ENCODE measurements at regions not wholly inside any gene's neighbourhood (a gene's known extent, or its start where the extent isn't known, plus 50 kb on each side); places are given as distances from the start of the nearest gene placed in this dataset.

DNA sequence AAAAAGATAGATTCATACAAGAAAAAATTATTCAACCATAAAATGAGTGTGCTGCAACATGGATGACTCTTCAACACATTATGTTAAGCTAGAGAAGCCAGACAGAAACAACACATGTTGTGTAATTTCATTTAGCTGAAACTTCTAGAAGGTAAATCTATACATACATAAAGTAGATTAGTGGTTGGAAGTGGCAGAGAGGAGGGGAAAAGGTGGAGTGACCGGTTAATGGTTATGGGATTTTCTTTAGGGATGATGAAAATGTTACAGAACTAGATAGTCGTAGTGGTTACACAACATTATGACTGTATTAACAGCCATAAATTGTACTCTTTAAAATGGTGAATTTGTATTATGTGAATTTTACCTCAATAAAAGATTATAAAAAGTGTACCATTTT lies 304.1 kb upstream of the SLC35B3 start:
- Histone ChIP-seq H3K4me1 (ENCODE audit: control insufficient read depth in 4 of 4, insufficient read depth in 4 of 4, low read length in 3 of 4) (peaks cover 0 to 2% (median 0%) of the 10 kb centered on the region in 4 donors), H3K27ac (ENCODE audit: low read depth in 1 of 2, low read length in 2 of 2) (no peak overlapping the region), H3K4me3 (ENCODE audit: low read depth in 1 of 3, low read length in 3 of 3) (no peak overlapping the region), H3K9me3 (ENCODE audit: control insufficient read depth in 4 of 4, low read length in 3 of 4) (no peaks in the 10 kb centered on the region), H3K36me3 (ENCODE audit: control insufficient read depth in 4 of 4, insufficient read depth in 3 of 4, low read depth in 1 of 4, low read length in 3 of 4) (no peaks in the 10 kb centered on the region), H3K9ac (ENCODE audit: low read depth in 1 of 2, low read length in 2 of 2) (no peak overlapping the region), H3K27me3 (ENCODE audit: control insufficient read depth in 4 of 4, insufficient read depth in 4 of 4, low read length in 3 of 4) (no peaks in the 10 kb centered on the region)
- 90% methylated on average over 2 of the region's 2 CpGs for WGBS
- TF ChIP-seq YY1 (IDR thresholded peaks at IDR 0.05) (no peak), TAF1 (conservative IDR thresholded peaks at IDR 0.05) (no peak), RAD21 (IDR thresholded peaks at IDR 0.05) (no peak), HNF4A (conservative IDR thresholded peaks at IDR 0.05) (no peak), RXRA (IDR thresholded peaks at IDR 0.05) (no peak), FOXA1 (IDR thresholded peaks at IDR 0.05) (no peak), JUND (IDR thresholded peaks at IDR 0.05) (no peak), FOXA2 (IDR thresholded peaks at IDR 0.05) (no peak), NR2F2 (IDR thresholded peaks at IDR 0.05) (no peak)
- TF ChIP-seq, protein P1, sequence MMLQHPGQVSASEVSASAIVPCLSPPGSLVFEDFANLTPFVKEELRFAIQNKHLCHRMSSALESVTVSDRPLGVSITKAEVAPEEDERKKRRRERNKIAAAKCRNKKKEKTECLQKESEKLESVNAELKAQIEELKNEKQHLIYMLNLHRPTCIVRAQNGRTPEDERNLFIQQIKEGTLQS (IDR thresholded peaks at IDR 0.05), result no peak
- TF ChIP-seq, protein P2, sequence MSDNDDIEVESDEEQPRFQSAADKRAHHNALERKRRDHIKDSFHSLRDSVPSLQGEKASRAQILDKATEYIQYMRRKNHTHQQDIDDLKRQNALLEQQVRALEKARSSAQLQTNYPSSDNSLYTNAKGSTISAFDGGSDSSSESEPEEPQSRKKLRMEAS (IDR thresholded peaks at IDR 0.05), result no peak
- TF ChIP-seq, protein P3, sequence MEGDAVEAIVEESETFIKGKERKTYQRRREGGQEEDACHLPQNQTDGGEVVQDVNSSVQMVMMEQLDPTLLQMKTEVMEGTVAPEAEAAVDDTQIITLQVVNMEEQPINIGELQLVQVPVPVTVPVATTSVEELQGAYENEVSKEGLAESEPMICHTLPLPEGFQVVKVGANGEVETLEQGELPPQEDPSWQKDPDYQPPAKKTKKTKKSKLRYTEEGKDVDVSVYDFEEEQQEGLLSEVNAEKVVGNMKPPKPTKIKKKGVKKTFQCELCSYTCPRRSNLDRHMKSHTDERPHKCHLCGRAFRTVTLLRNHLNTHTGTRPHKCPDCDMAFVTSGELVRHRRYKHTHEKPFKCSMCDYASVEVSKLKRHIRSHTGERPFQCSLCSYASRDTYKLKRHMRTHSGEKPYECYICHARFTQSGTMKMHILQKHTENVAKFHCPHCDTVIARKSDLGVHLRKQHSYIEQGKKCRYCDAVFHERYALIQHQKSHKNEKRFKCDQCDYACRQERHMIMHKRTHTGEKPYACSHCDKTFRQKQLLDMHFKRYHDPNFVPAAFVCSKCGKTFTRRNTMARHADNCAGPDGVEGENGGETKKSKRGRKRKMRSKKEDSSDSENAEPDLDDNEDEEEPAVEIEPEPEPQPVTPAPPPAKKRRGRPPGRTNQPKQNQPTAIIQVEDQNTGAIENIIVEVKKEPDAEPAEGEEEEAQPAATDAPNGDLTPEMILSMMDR (IDR thresholded peaks at IDR 0.05; ENCODE audit: low read depth, low read length, missing input control), result no peak
- no peak for DNase-seq (ENCODE audit: low spot score)

DNA sequence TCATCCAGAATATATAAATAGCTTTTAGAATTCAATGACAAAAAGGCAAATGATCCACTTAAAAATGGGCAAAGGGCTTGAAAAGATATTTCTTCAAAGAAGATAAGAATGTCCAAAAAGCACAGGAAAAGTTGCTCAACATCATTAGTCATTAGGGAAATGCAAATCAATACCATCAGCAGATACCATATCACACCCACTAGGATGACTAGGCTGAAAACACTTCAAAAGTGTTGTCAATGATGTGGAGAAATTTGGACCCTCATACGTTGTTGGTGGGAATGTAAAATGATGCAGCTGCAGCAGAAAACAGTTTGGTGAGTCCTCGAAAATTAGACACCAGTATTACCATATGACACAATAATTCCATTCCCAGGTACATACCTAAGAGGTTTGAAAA lies 303.6 kb upstream of the SLC35B3 start:
- no peak for TF ChIP-seq HNF4G (IDR thresholded peaks at IDR 0.05)
- TF ChIP-seq, protein P4, sequence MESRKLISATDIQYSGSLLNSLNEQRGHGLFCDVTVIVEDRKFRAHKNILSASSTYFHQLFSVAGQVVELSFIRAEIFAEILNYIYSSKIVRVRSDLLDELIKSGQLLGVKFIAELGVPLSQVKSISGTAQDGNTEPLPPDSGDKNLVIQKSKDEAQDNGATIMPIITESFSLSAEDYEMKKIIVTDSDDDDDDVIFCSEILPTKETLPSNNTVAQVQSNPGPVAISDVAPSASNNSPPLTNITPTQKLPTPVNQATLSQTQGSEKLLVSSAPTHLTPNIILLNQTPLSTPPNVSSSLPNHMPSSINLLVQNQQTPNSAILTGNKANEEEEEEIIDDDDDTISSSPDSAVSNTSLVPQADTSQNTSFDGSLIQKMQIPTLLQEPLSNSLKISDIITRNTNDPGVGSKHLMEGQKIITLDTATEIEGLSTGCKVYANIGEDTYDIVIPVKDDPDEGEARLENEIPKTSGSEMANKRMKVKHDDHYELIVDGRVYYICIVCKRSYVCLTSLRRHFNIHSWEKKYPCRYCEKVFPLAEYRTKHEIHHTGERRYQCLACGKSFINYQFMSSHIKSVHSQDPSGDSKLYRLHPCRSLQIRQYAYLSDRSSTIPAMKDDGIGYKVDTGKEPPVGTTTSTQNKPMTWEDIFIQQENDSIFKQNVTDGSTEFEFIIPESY (IDR thresholded peaks at IDR 0.05), result no peak
- no peak for TF ChIP-seq TAF1 (conservative IDR thresholded peaks at IDR 0.05)
- H3K4me1 ChIP-seq (ENCODE audit: control insufficient read depth in 4 of 4, insufficient read depth in 4 of 4, low read length in 3 of 4), result peaks cover 0 to 2% (median 0%) of the 10 kb centered on the region in 4 donors
- no peaks in the 10 kb centered on the region for H3K9me3 ChIP-seq (ENCODE audit: control insufficient read depth in 4 of 4, low read length in 3 of 4)
- H3K4me3 ChIP-seq (ENCODE audit: low read depth in 1 of 3, low read length in 3 of 3), result no peak overlapping the region
- no peak overlapping the region for H3K9ac ChIP-seq (ENCODE audit: low read depth in 1 of 2, low read length in 2 of 2)
- 72% methylated on average over 2 of the region's 2 CpGs for WGBS
- no peak for DNase-seq (ENCODE audit: low spot score)
- no peaks in the 10 kb centered on the region for H3K27me3 ChIP-seq (ENCODE audit: control insufficient read depth in 4 of 4, insufficient read depth in 4 of 4, low read length in 3 of 4)
- H3K36me3 ChIP-seq (ENCODE audit: control insufficient read depth in 4 of 4, insufficient read depth in 3 of 4, low read depth in 1 of 4, low read length in 3 of 4), result no peaks in the 10 kb centered on the region
- no peak overlapping the region for H3K27ac ChIP-seq (ENCODE audit: low read depth in 1 of 2, low read length in 2 of 2)

DNA sequence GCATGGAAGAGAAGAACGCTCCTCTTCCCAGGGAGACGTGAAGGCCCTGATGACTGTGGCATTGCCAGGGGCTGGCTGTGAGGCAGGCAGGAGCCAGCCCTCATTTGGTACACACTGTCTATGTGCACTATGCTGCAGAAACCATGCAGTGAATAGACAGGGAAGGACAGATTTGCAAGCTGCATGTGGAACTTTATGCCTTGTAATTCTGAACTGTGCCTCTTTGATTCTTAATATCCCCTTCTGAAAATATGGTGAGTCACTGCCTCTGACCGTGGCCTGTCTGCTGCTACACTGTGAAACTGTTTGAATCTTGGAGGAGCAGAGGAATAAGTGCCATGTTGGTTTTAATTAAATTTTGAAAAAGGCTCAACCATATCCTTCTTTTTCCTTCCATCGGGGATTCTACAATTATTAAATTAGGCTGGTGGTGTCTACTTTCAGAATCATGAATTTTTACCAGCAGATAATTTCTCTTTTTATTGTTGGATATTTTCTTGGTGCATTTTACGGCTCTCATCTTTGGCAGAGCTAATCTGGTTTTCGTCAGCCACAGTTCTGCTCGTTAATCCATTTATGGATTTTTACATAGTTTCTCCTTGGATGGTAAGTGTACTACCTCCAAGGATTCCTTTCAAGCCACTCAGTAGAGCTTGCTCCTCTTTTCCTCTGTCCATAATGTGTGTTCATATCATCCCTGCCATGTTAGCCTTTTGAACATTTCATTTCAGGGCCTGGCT lies 301.0 kb upstream of the SLC35B3 start:
- WGBS, result 84% methylated on average over 7 of the region's 7 CpGs
- no peak for DNase-seq (ENCODE audit: low spot score)
- Histone ChIP-seq H3K9me3 (ENCODE audit: control insufficient read depth in 4 of 4, low read length in 3 of 4) (no peaks in the 10 kb centered on the region), H3K27ac (ENCODE audit: low read depth in 1 of 2, low read length in 2 of 2) (no peak overlapping the region), H3K4me1 (ENCODE audit: control insufficient read depth in 4 of 4, insufficient read depth in 4 of 4, low read length in 3 of 4) (no peaks in the 10 kb centered on the region), H3K36me3 (ENCODE audit: control insufficient read depth in 4 of 4, insufficient read depth in 3 of 4, low read depth in 1 of 4, low read length in 3 of 4) (no peaks in the 10 kb centered on the region), H3K4me3 (ENCODE audit: low read depth in 1 of 3, low read length in 3 of 3) (no peak overlapping the region), H3K27me3 (ENCODE audit: control insufficient read depth in 4 of 4, insufficient read depth in 4 of 4, low read length in 3 of 4) (no peaks in the 10 kb centered on the region), H3K9ac (ENCODE audit: low read depth in 1 of 2, low read length in 2 of 2) (no peak overlapping the region)
- TF ChIP-seq HNF4G (IDR thresholded peaks at IDR 0.05) (no peak), NR2F2 (IDR thresholded peaks at IDR 0.05) (no peak), HNF4A (conservative IDR thresholded peaks at IDR 0.05) (no peak), RAD21 (IDR thresholded peaks at IDR 0.05) (no peak), SP1 (IDR thresholded peaks at IDR 0.05) (no peak)
- TF ChIP-seq, protein P1 (IDR thresholded peaks at IDR 0.05), result no peak
- TF ChIP-seq, protein P2 (IDR thresholded peaks at IDR 0.05), result no peak
- TF ChIP-seq, protein P3 (IDR thresholded peaks at IDR 0.05; ENCODE audit: low read depth, low read length, missing input control), result no peak
- TF ChIP-seq, protein P5, sequence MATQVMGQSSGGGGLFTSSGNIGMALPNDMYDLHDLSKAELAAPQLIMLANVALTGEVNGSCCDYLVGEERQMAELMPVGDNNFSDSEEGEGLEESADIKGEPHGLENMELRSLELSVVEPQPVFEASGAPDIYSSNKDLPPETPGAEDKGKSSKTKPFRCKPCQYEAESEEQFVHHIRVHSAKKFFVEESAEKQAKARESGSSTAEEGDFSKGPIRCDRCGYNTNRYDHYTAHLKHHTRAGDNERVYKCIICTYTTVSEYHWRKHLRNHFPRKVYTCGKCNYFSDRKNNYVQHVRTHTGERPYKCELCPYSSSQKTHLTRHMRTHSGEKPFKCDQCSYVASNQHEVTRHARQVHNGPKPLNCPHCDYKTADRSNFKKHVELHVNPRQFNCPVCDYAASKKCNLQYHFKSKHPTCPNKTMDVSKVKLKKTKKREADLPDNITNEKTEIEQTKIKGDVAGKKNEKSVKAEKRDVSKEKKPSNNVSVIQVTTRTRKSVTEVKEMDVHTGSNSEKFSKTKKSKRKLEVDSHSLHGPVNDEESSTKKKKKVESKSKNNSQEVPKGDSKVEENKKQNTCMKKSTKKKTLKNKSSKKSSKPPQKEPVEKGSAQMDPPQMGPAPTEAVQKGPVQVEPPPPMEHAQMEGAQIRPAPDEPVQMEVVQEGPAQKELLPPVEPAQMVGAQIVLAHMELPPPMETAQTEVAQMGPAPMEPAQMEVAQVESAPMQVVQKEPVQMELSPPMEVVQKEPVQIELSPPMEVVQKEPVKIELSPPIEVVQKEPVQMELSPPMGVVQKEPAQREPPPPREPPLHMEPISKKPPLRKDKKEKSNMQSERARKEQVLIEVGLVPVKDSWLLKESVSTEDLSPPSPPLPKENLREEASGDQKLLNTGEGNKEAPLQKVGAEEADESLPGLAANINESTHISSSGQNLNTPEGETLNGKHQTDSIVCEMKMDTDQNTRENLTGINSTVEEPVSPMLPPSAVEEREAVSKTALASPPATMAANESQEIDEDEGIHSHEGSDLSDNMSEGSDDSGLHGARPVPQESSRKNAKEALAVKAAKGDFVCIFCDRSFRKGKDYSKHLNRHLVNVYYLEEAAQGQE (IDR thresholded peaks at IDR 0.05), result no peak

All from liver (tissue), 8 donors.